Progenitor cell of endocrine pancreas (in vitro differentiated cells): ENCODE measurements at regions not wholly inside any gene's neighbourhood (a gene's known extent, or its start where the extent isn't known, plus 50 kb on each side); places are given as distances from the start of the nearest gene placed in this dataset.
A peak's percentile ranks its signal among the peaks of the same experiment; 100 is the strongest.

Experiments
- DNase-seq: peaks from one replicate; pipeline ENCODE4 v3.0.0; 2021; ENCODE audit warnings: low spot score; ENCODE audit not compliant: unreplicated experiment
- H3K27ac Mint-ChIP-seq: 2 replicates; pipeline ENCODE4 v1.8.0; 2021; ENCODE audit warnings: mild to moderate bottlenecking, moderate library complexity, mixed read lengths
- H3K27me3 Mint-ChIP-seq: 2 replicates; pipeline ENCODE4 v1.8.0; 2021; ENCODE audit warnings: mixed read lengths
- H3K36me3 Mint-ChIP-seq: 2 replicates; pipeline ENCODE4 v1.8.0; 2022; ENCODE audit warnings: mixed read lengths; ENCODE audit not compliant: insufficient read depth
- H3K4me1 Mint-ChIP-seq: 2 replicates; pipeline ENCODE4 v1.8.0; 2021; ENCODE audit warnings: low read depth, mixed read lengths
- H3K4me3 Mint-ChIP-seq: 2 replicates; pipeline ENCODE4 v1.8.0; 2021; ENCODE audit warnings: low read depth, mild to moderate bottlenecking, moderate library complexity, mixed read lengths
- H3K9me3 Mint-ChIP-seq: 2 replicates; pipeline ENCODE4 v1.8.0; 2021; ENCODE audit warnings: low read depth, mixed read lengths
- CTCF ChIP-seq: fragments of 200-600 bp; sonication (generic); IDR thresholded peaks from one replicate; pipeline ENCODE4 v1.5.0; 2021; ENCODE audit warnings: antibody characterized with exemption, mild to moderate bottlenecking; ENCODE audit not compliant: unreplicated experiment

DNA sequence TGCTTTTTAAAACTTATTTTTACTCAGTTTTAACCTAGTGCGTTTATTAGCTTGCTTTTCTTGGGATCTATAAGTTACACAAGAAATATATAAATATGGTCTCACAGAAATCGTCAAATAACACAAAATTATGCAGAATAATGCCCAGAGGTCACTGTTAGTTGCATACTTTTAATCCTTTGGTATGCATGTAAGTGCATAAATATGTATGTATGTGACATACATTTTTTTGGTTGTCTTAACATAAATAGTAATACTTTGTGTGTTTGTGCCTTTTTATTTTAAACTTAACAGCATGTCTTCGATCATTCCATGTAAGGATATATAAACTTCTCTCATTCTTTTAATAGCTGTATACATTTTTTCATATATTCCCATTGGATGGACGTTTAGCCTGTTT is 459.6 kb downstream of the PCNX1 start:
- DNase-seq, result no peak
- TF ChIP-seq CTCF, result no peak
- no peak overlapping the region for H3K4me3 Mint-ChIP-seq
- H3K9me3 Mint-ChIP-seq, result no peaks in the 10 kb centered on the region
- H3K27me3 Mint-ChIP-seq, result no peaks in the 10 kb centered on the region
- H3K4me1 Mint-ChIP-seq, result peaks cover 20% of the 10 kb centered on the region
- H3K36me3 Mint-ChIP-seq, result peaks cover 4% of the 10 kb centered on the region
- H3K27ac Mint-ChIP-seq, result no peak overlapping the region

DNA sequence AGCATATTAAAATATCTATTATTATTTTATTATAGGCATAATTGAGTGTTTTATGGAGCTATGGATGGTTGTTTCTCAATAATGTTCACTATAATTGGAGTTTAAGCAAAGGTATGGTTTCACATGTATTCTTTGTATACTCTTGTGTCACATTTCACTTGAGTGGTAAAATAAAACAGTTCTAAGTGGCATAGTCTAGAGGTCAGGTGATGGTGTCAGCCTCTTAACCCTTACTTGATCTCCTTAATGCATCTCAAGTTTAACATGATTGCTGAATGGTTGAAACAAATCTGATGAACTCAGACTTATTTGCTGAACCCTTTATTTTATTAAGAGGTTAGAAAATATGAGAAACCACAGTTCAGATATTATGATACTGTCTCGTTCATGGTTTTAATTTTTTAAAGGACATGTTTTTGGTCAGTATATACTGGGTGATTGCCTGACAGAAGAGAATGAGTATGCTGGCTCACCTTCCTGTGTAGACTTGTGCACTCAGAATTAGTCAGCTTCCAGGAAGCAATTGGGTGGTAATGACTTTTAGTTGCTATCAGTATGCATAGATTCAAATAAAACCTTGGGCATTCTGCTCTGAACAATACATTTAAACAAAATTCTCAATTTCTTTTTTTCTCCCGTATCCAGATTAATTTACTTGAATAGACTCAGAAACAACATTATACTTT is 464.6 kb downstream of the PCNX1 start:
- Mint-ChIP-seq H3K4me1 (peaks cover 4% of the 10 kb centered on the region), H3K27me3 (no peaks in the 10 kb centered on the region), H3K4me3 (no peak overlapping the region), H3K9me3 (peaks cover 8% of the 10 kb centered on the region), H3K36me3 (peaks cover 10% of the 10 kb centered on the region), H3K27ac (no peak overlapping the region)
- TF ChIP-seq CTCF, result no peak
- no peak for DNase-seq

- H3K4me1 Mint-ChIP-seq, result peaks cover 4% of the 10 kb centered on the region
Observed at GRCh38 chr14:71372411-71372838, 465.2 kb downstream of the PCNX1 start.

GRCh38 chr14:71373773-71374172 is 466.5 kb downstream of the PCNX1 start:
- H3K27ac Mint-ChIP-seq, result no peak overlapping the region
- peaks cover 20% of the 10 kb centered on the region for H3K36me3 Mint-ChIP-seq
- no peak for DNase-seq
- no peaks in the 10 kb centered on the region for H3K27me3 Mint-ChIP-seq
- peaks cover 18% of the 10 kb centered on the region for H3K9me3 Mint-ChIP-seq
- TF ChIP-seq CTCF, result no peak
- H3K4me3 Mint-ChIP-seq, result no peak overlapping the region
- peaks cover 7% of the 10 kb centered on the region for H3K4me1 Mint-ChIP-seq

More at GRCh38 chr14:71372411-71372838, 465.2 kb downstream of the PCNX1 start:
- TF ChIP-seq CTCF, result no peak
- Mint-ChIP-seq H3K9me3 (peaks cover 8% of the 10 kb centered on the region), H3K36me3 (peaks cover 11% of the 10 kb centered on the region), H3K27me3 (no peaks in the 10 kb centered on the region), H3K27ac (peak overlapping the region; percentile 28), H3K4me3 (no peak overlapping the region)
- DNase-seq, result no peak

- H3K36me3 Mint-ChIP-seq, result peaks cover 27% of the 10 kb centered on the region
- TF ChIP-seq CTCF, result no peak
- H3K4me1 Mint-ChIP-seq, result peaks cover 7% of the 10 kb centered on the region
- peaks cover 26% of the 10 kb centered on the region for H3K9me3 Mint-ChIP-seq
- H3K27me3 Mint-ChIP-seq, result no peaks in the 10 kb centered on the region
- DNase-seq, result no peak
- no peak overlapping the region for H3K27ac Mint-ChIP-seq
- no peak overlapping the region for H3K4me3 Mint-ChIP-seq
Observed at GRCh38 chr14:71374989-71375388, 467.7 kb downstream of the PCNX1 start.
